WTC11 (cell line): ENCODE measurements at regions not wholly inside any gene's neighbourhood (a gene's known extent, or its start where the extent isn't known, plus 50 kb on each side); places are given as distances from the start of the nearest gene placed in this dataset.

ENCODE experiments used
- ATAC-seq: fragments of 200-7000 bp; cut with Tn5 transposase; 2 replicates; pipeline ENCODE4 v1.10.0; 2021; ENCODE audit warnings: mild to moderate bottlenecking, moderate library complexity
- CTCF ChIA-PET: fragments of 300-600 bp; sonication (Branson Sonifier 250); formaldehyde crosslinking; loops from one replicate; lab custom pipeline; 2021; ENCODE audit warnings: antibody characterized with exemption; lab: Charles Lee
- POLR2A ChIA-PET: fragments of 350-600 bp; sonication (Branson Sonifier 250); formaldehyde crosslinking; loops from one replicate; lab custom pipeline; 2021; ENCODE audit warnings: antibody characterized with exemption; lab: Charles Lee
- DNase-seq: peaks from one replicate; pipeline ENCODE4 v3.0.0; 2021; ENCODE audit warnings: low spot score
- H3K27ac Mint-ChIP-seq: 2 replicates; pipeline ENCODE4 v1.8.0; 2021; ENCODE audit warnings: mixed read lengths
- H3K27me3 Mint-ChIP-seq: 2 replicates; pipeline ENCODE4 v1.8.0; 2021; ENCODE audit warnings: low read depth, mild to moderate bottlenecking, moderate library complexity, mixed read lengths
- H3K36me3 Mint-ChIP-seq: 2 replicates; pipeline ENCODE4 v1.8.0; 2021; ENCODE audit warnings: mixed read lengths
- H3K4me1 Mint-ChIP-seq: 2 replicates; pipeline ENCODE4 v1.8.0; 2022; ENCODE audit warnings: mixed read lengths
- H3K4me3 Mint-ChIP-seq: 2 replicates; pipeline ENCODE4 v1.8.0; 2021; ENCODE audit warnings: mild to moderate bottlenecking, moderate library complexity, mixed read lengths
- H3K9me3 Mint-ChIP-seq: 2 replicates; pipeline ENCODE4 v1.8.0; 2021; ENCODE audit warnings: mixed read lengths
- ATF3 ChIP-seq: sonication (generic); formaldehyde crosslinking; conservative IDR thresholded peaks from 2 replicates; pipeline ENCODE4 v1.8.1; 2022; ENCODE audit warnings: mild to moderate bottlenecking, missing genetic modification reagents
- CBFB ChIP-seq: sonication (generic); formaldehyde crosslinking; IDR thresholded peaks from 2 replicates; pipeline ENCODE4 v1.8.1; 2022; ENCODE audit warnings: mild to moderate bottlenecking, low read depth, missing genetic modification reagents
- CREB1 ChIP-seq: sonication (generic); formaldehyde crosslinking; IDR thresholded peaks from 2 replicates; pipeline ENCODE4 v1.8.0; 2023; ENCODE audit warnings: mild to moderate bottlenecking, missing genetic modification reagents
- CREM ChIP-seq: sonication (generic); formaldehyde crosslinking; IDR thresholded peaks from 2 replicates; pipeline ENCODE4 v1.8.1; 2022; ENCODE audit warnings: mild to moderate bottlenecking, missing genetic modification reagents, moderate library complexity
- ELF4 ChIP-seq: sonication (generic); formaldehyde crosslinking; IDR thresholded peaks from 2 replicates; pipeline ENCODE4 v1.8.1; 2022; ENCODE audit warnings: low read depth, mild to moderate bottlenecking, moderate library complexity, missing genetic modification reagents
- ETV6 ChIP-seq: sonication (generic); formaldehyde crosslinking; IDR thresholded peaks from 2 replicates; pipeline ENCODE4 v1.8.1; 2022; ENCODE audit warnings: mild to moderate bottlenecking, missing genetic modification reagents
- MYBL2 ChIP-seq: sonication (generic); formaldehyde crosslinking; IDR thresholded peaks from 2 replicates; pipeline ENCODE4 v1.8.1; 2023; ENCODE audit warnings: mild to moderate bottlenecking, moderate library complexity, missing genetic modification reagents
- NFYB ChIP-seq: sonication (generic); formaldehyde crosslinking; conservative IDR thresholded peaks from 2 replicates; pipeline ENCODE4 v1.8.0; 2022; ENCODE audit warnings: low read depth, missing genetic modification reagents
- NR1H2 ChIP-seq: sonication (generic); formaldehyde crosslinking; IDR thresholded peaks from 2 replicates; pipeline ENCODE4 v1.9.0; 2021; ENCODE audit warnings: mild to moderate bottlenecking, moderate library complexity, missing genetic modification reagents
- STAT6 ChIP-seq: sonication (generic); formaldehyde crosslinking; conservative IDR thresholded peaks from 2 replicates; pipeline ENCODE4 v1.8.1; 2023; ENCODE audit warnings: mild to moderate bottlenecking, low read depth, missing genetic modification reagents, moderate library complexity
- TCF7 ChIP-seq: sonication (generic); formaldehyde crosslinking; IDR thresholded peaks from 2 replicates; pipeline ENCODE4 v1.8.0; 2022; ENCODE audit warnings: mild to moderate bottlenecking, low read depth, missing genetic modification reagents, moderate library complexity
- ZBTB21 ChIP-seq: sonication (generic); formaldehyde crosslinking; IDR thresholded peaks from 2 replicates; pipeline ENCODE4 v1.8.1; 2023; ENCODE audit warnings: mild to moderate bottlenecking, missing genetic modification reagents, borderline replicate concordance
- ZNF317 ChIP-seq: sonication (generic); formaldehyde crosslinking; IDR thresholded peaks from 2 replicates; pipeline ENCODE4 v1.8.1; 2023; ENCODE audit warnings: low read depth, mild to moderate bottlenecking, moderate library complexity, missing genetic modification reagents, borderline replicate concordance
- ZNF671 ChIP-seq: fragments of 250-450 bp; sonication (Bioruptor Pico); IDR thresholded peaks from 2 replicates; pipeline ENCODE4 v1.8.0; 2021; ENCODE audit warnings: mild to moderate bottlenecking
- ZSCAN18 ChIP-seq: fragments of 250-450 bp; sonication (Bioruptor Pico); IDR thresholded peaks from 2 replicates; pipeline ENCODE4 v2.1.2; 2022; ENCODE audit warnings: mild to moderate bottlenecking, moderate library complexity
- TF ChIP-seq, protein P1 (sequence below): fragments of 250-450 bp; sonication (Bioruptor Pico); IDR thresholded peaks from 2 replicates; pipeline ENCODE4 v1.9.0; 2021; ENCODE audit warnings: mild to moderate bottlenecking
- TF ChIP-seq, protein P2 (sequence below): sonication (generic); formaldehyde crosslinking; IDR thresholded peaks from 2 replicates; pipeline ENCODE4 v1.8.0; 2022; ENCODE audit warnings: mild to moderate bottlenecking, missing genetic modification reagents

GRCh38 chr4:19380600-19380999, 871.1 kb upstream of the SLIT2 start (continued):
- TF ChIP-seq STAT6 = no peak
- no peak for TF ChIP-seq NFYB (CRISPR knock-in tag)
- TF ChIP-seq ELF4 = no peak
- TF ChIP-seq CBFB (CRISPR knock-in tag) = no peak
- TF ChIP-seq, protein P1, sequence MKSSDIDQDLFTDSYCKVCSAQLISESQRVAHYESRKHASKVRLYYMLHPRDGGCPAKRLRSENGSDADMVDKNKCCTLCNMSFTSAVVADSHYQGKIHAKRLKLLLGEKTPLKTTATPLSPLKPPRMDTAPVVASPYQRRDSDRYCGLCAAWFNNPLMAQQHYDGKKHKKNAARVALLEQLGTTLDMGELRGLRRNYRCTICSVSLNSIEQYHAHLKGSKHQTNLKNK (CRISPR knock-in tag) = no peak
- TF ChIP-seq ZNF317 (CRISPR knock-in tag) = no peak
- no peak for TF ChIP-seq CREB1
- no peak for TF ChIP-seq ZNF671 (CRISPR knock-in tag)

- Mint-ChIP-seq H3K27ac (no peak overlapping the region), H3K36me3 (no peaks in the 10 kb centered on the region), H3K4me1 (no peaks in the 10 kb centered on the region), H3K4me3 (no peak overlapping the region), H3K9me3 (no peaks in the 10 kb centered on the region), H3K27me3 (no peaks in the 10 kb centered on the region; the same call in 1 of the 2 replicates)
- DNase-seq = no peak
- TF ChIP-seq, protein P2, sequence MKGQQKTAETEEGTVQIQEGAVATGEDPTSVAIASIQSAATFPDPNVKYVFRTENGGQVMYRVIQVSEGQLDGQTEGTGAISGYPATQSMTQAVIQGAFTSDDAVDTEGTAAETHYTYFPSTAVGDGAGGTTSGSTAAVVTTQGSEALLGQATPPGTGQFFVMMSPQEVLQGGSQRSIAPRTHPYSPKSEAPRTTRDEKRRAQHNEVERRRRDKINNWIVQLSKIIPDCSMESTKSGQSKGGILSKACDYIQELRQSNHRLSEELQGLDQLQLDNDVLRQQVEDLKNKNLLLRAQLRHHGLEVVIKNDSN (CRISPR knock-in tag) = no peak
- TF ChIP-seq NR1H2 (CRISPR knock-in tag) = no peak
- no peak for TF ChIP-seq MYBL2 (CRISPR knock-in tag)
- no peak for TF ChIP-seq CREM (CRISPR knock-in tag)
- TF ChIP-seq ATF3 (CRISPR knock-in tag) = no peak
- TF ChIP-seq TCF7 (CRISPR knock-in tag) = no peak
- no peak for ATAC-seq
- CTCF ChIA-PET = interaction anchor here (0.7 kb wide), 1 partner anchor 34 kb away, joined by 3 read pairs; no protein-coding TSS in a partner anchor
- POLR2A ChIA-PET = no interaction called here
Measured at GRCh38 chr4:19379191-19379708, 872.5 kb upstream of the SLIT2 start.

GRCh38 chr4:19375931-19376330, 875.8 kb upstream of the SLIT2 start:
- no peak for TF ChIP-seq ATF3 (CRISPR knock-in tag)
- no peak for TF ChIP-seq ZSCAN18 (CRISPR knock-in tag)
- no peak for TF ChIP-seq NR1H2 (CRISPR knock-in tag)
- TF ChIP-seq ETV6 (CRISPR knock-in tag) = no peak
- no peak for TF ChIP-seq ZNF671 (CRISPR knock-in tag)
- TF ChIP-seq ZBTB21 (CRISPR knock-in tag) = no peak
- ChIA-PET CTCF (no interaction called here), POLR2A (no interaction called here)
- ATAC-seq (no peak), DNase-seq (no peak)
- H3K4me1 Mint-ChIP-seq = no peaks in the 10 kb centered on the region
- H3K27me3 Mint-ChIP-seq = no peaks in the 10 kb centered on the region; the same call in 1 of the 2 replicates
- no peaks in the 10 kb centered on the region for H3K36me3 Mint-ChIP-seq
- no peak overlapping the region for H3K27ac Mint-ChIP-seq
- H3K4me3 Mint-ChIP-seq = no peak overlapping the region
- no peaks in the 10 kb centered on the region for H3K9me3 Mint-ChIP-seq
